ENCODE measurements at regions not wholly inside any gene's neighbourhood (a gene's known extent, or its start where the extent isn't known, plus 50 kb on each side); places are given as distances from the start of the nearest gene placed in this dataset.

- Mint-ChIP-seq H3K9me3 (peaks cover 0 to 16% (median 5%) of the 10 kb centered on the region in 5 donors), H3K4me3 (no peak overlapping the region), H3K27me3 (no peaks in the 10 kb centered on the region), H3K36me3 (no peaks in the 10 kb centered on the region), H3K27ac (no peak overlapping the region), H3K4me1 (no peaks in the 10 kb centered on the region)
- POLR2A ChIA-PET, result no interaction called here
- Histone ChIP-seq H3K36me3 (ENCODE audit: insufficient read depth, low read length) (no peaks in the 10 kb centered on the region), H3K27me3 (ENCODE audit: insufficient read depth, low read length, poor library complexity, severe bottlenecking) (no peaks in the 10 kb centered on the region), H3K4me1 (ENCODE audit: insufficient read depth, low read length) (no peaks in the 10 kb centered on the region), H3K4me3 (ENCODE audit: low read length) (no peak overlapping the region), H3K9me3 (ENCODE audit: low read length) (no peaks in the 10 kb centered on the region), H3K27ac (ENCODE audit: low read depth, low read length) (no peak overlapping the region)
- no peak for DNase-seq
- CTCF ChIA-PET, result no interaction called here
These were observed 106.9 kb upstream of the CBLN2 start for GRCh38 chr18:72651033-72651432.

GRCh38 chr18:72648481-72648960 lies 104.4 kb upstream of the CBLN2 start:
- no peak overlapping the region for H3K27ac Mint-ChIP-seq
- peaks cover 3 to 14% (median 8%) of the 10 kb centered on the region in 5 donors for H3K9me3 Mint-ChIP-seq

GRCh38 chr18:72648079-72648478 lies 103.9 kb upstream of the CBLN2 start:
- Mint-ChIP-seq H3K9me3 (peaks cover 3 to 14% (median 8%) of the 10 kb centered on the region in 5 donors), H3K27ac (no peak overlapping the region), H3K36me3 (no peaks in the 10 kb centered on the region), H3K27me3 (no peaks in the 10 kb centered on the region), H3K4me3 (no peak overlapping the region), H3K4me1 (no peaks in the 10 kb centered on the region)
- no peaks in the 10 kb centered on the region for H3K27me3 ChIP-seq (ENCODE audit: insufficient read depth, low read length, poor library complexity, severe bottlenecking)
- H3K36me3 ChIP-seq (ENCODE audit: insufficient read depth, low read length), result no peaks in the 10 kb centered on the region
- no peak for DNase-seq
- H3K27ac ChIP-seq (ENCODE audit: low read depth, low read length), result no peak overlapping the region
- H3K4me1 ChIP-seq (ENCODE audit: insufficient read depth, low read length), result no peaks in the 10 kb centered on the region
- H3K4me3 ChIP-seq (ENCODE audit: low read length), result no peak overlapping the region
- ChIA-PET POLR2A (no interaction called here), CTCF (no interaction called here)
- H3K9me3 ChIP-seq (ENCODE audit: low read length), result no peaks in the 10 kb centered on the region

More at GRCh38 chr18:72648481-72648960, 104.4 kb upstream of the CBLN2 start:
- DNase-seq, result no peak
- no peak overlapping the region for H3K4me3 Mint-ChIP-seq
- ChIA-PET CTCF (no interaction called here), POLR2A (no interaction called here)
- no peaks in the 10 kb centered on the region for H3K27me3 Mint-ChIP-seq
- Histone ChIP-seq H3K27me3 (ENCODE audit: insufficient read depth, low read length, poor library complexity, severe bottlenecking) (no peaks in the 10 kb centered on the region), H3K4me3 (ENCODE audit: low read length) (no peak overlapping the region), H3K4me1 (ENCODE audit: insufficient read depth, low read length) (no peaks in the 10 kb centered on the region), H3K36me3 (ENCODE audit: insufficient read depth, low read length) (no peaks in the 10 kb centered on the region), H3K9me3 (ENCODE audit: low read length) (no peaks in the 10 kb centered on the region), H3K27ac (ENCODE audit: low read depth, low read length) (no peak overlapping the region)
- no peaks in the 10 kb centered on the region for H3K36me3 Mint-ChIP-seq
- H3K4me1 Mint-ChIP-seq, result no peaks in the 10 kb centered on the region

- H3K9me3 ChIP-seq (ENCODE audit: low read length), result no peaks in the 10 kb centered on the region
- no peaks in the 10 kb centered on the region for H3K27me3 ChIP-seq (ENCODE audit: insufficient read depth, low read length, poor library complexity, severe bottlenecking)
- H3K4me1 ChIP-seq (ENCODE audit: insufficient read depth, low read length), result no peaks in the 10 kb centered on the region
- ChIA-PET CTCF (no interaction called here), POLR2A (no interaction called here)
- Mint-ChIP-seq H3K27ac (no peak overlapping the region), H3K9me3 (peaks cover 5 to 19% (median 18%) of the 10 kb centered on the region in 5 donors), H3K4me1 (no peaks in the 10 kb centered on the region), H3K4me3 (no peak overlapping the region), H3K36me3 (no peaks in the 10 kb centered on the region), H3K27me3 (peaks cover 0 to 4% of the 10 kb centered on the region in 2 donors)
- no peak overlapping the region for H3K4me3 ChIP-seq (ENCODE audit: low read length)
- DNase-seq, result no peak
- no peak overlapping the region for H3K27ac ChIP-seq (ENCODE audit: low read depth, low read length)
- no peaks in the 10 kb centered on the region for H3K36me3 ChIP-seq (ENCODE audit: insufficient read depth, low read length)
These were observed 96.4 kb upstream of the CBLN2 start for GRCh38 chr18:72640557-72640956.

- Mint-ChIP-seq H3K27ac (no peak overlapping the region), H3K9me3 (peaks cover 2 to 14% (median 10%) of the 10 kb centered on the region in 5 donors), H3K27me3 (peaks cover 0 to 4% of the 10 kb centered on the region in 2 donors), H3K36me3 (no peaks in the 10 kb centered on the region), H3K4me3 (no peak overlapping the region), H3K4me1 (no peaks in the 10 kb centered on the region)
- H3K9me3 ChIP-seq (ENCODE audit: low read length), result no peaks in the 10 kb centered on the region
- no peak overlapping the region for H3K27ac ChIP-seq (ENCODE audit: low read depth, low read length)
- POLR2A ChIA-PET, result no interaction called here
- DNase-seq, result no peak
- H3K27me3 ChIP-seq (ENCODE audit: insufficient read depth, low read length, poor library complexity, severe bottlenecking), result no peaks in the 10 kb centered on the region
- H3K4me1 ChIP-seq (ENCODE audit: insufficient read depth, low read length), result no peaks in the 10 kb centered on the region
- CTCF ChIA-PET, result no interaction called here
- no peaks in the 10 kb centered on the region for H3K36me3 ChIP-seq (ENCODE audit: insufficient read depth, low read length)
- no peak overlapping the region for H3K4me3 ChIP-seq (ENCODE audit: low read length)
These were observed 94.2 kb upstream of the CBLN2 start for GRCh38 chr18:72638376-72638775.

GRCh38 chr18:72637721-72638120 lies 93.6 kb upstream of the CBLN2 start:
- Histone ChIP-seq H3K4me1 (ENCODE audit: insufficient read depth, low read length) (no peaks in the 10 kb centered on the region), H3K4me3 (ENCODE audit: low read length) (no peak overlapping the region), H3K9me3 (ENCODE audit: low read length) (no peaks in the 10 kb centered on the region), H3K36me3 (ENCODE audit: insufficient read depth, low read length) (no peaks in the 10 kb centered on the region), H3K27ac (ENCODE audit: low read depth, low read length) (no peak overlapping the region), H3K27me3 (ENCODE audit: insufficient read depth, low read length, poor library complexity, severe bottlenecking) (no peaks in the 10 kb centered on the region)
- H3K27me3 Mint-ChIP-seq, result peaks cover 0 to 4% of the 10 kb centered on the region in 2 donors
- ChIA-PET POLR2A (no interaction called here), CTCF (no interaction called here)
- H3K4me1 Mint-ChIP-seq, result no peaks in the 10 kb centered on the region
- H3K4me3 Mint-ChIP-seq, result no peak overlapping the region
- no peaks in the 10 kb centered on the region for H3K36me3 Mint-ChIP-seq
- H3K9me3 Mint-ChIP-seq, result peaks cover 2 to 14% (median 10%) of the 10 kb centered on the region in 5 donors
- no peak for DNase-seq
- H3K27ac Mint-ChIP-seq, result no peak overlapping the region

- peaks cover 0 to 4% of the 10 kb centered on the region in 2 donors for H3K27me3 Mint-ChIP-seq
- Histone ChIP-seq H3K27ac (ENCODE audit: low read depth, low read length) (no peak overlapping the region), H3K4me3 (ENCODE audit: low read length) (no peak overlapping the region), H3K9me3 (ENCODE audit: low read length) (no peaks in the 10 kb centered on the region), H3K27me3 (ENCODE audit: insufficient read depth, low read length, poor library complexity, severe bottlenecking) (no peaks in the 10 kb centered on the region), H3K4me1 (ENCODE audit: insufficient read depth, low read length) (no peaks in the 10 kb centered on the region), H3K36me3 (ENCODE audit: insufficient read depth, low read length) (no peaks in the 10 kb centered on the region)
- peaks cover 2 to 15% (median 10%) of the 10 kb centered on the region in 5 donors for H3K9me3 Mint-ChIP-seq
- H3K36me3 Mint-ChIP-seq, result no peaks in the 10 kb centered on the region
- no peak overlapping the region for H3K4me3 Mint-ChIP-seq
- DNase-seq, result no peak
- POLR2A ChIA-PET, result no interaction called here
- no peaks in the 10 kb centered on the region for H3K4me1 Mint-ChIP-seq
- CTCF ChIA-PET, result no interaction called here
- no peak overlapping the region for H3K27ac Mint-ChIP-seq
These were observed 93.2 kb upstream of the CBLN2 start for GRCh38 chr18:72637299-72637698.

GRCh38 chr18:72636611-72637010 lies 92.5 kb upstream of the CBLN2 start:
- H3K4me3 ChIP-seq (ENCODE audit: low read length), result no peak overlapping the region
- Mint-ChIP-seq H3K9me3 (peaks cover 0 to 17% (median 10%) of the 10 kb centered on the region in 5 donors), H3K4me3 (no peak overlapping the region), H3K27ac (no peak overlapping the region), H3K27me3 (peaks cover 0 to 4% of the 10 kb centered on the region in 2 donors), H3K36me3 (no peaks in the 10 kb centered on the region), H3K4me1 (no peaks in the 10 kb centered on the region)
- no peak for DNase-seq
- H3K36me3 ChIP-seq (ENCODE audit: insufficient read depth, low read length), result no peaks in the 10 kb centered on the region
- no peaks in the 10 kb centered on the region for H3K9me3 ChIP-seq (ENCODE audit: low read length)
- H3K4me1 ChIP-seq (ENCODE audit: insufficient read depth, low read length), result no peaks in the 10 kb centered on the region
- H3K27me3 ChIP-seq (ENCODE audit: insufficient read depth, low read length, poor library complexity, severe bottlenecking), result no peaks in the 10 kb centered on the region
- ChIA-PET CTCF (no interaction called here), POLR2A (no interaction called here)
- no peak overlapping the region for H3K27ac ChIP-seq (ENCODE audit: low read depth, low read length)

- POLR2A ChIA-PET, result no interaction called here
- H3K36me3 ChIP-seq (ENCODE audit: insufficient read depth, low read length), result no peaks in the 10 kb centered on the region
- H3K27ac ChIP-seq (ENCODE audit: low read depth, low read length), result no peak overlapping the region
- no peaks in the 10 kb centered on the region for H3K27me3 ChIP-seq (ENCODE audit: insufficient read depth, low read length, poor library complexity, severe bottlenecking)
- no peaks in the 10 kb centered on the region for H3K4me1 Mint-ChIP-seq
- H3K9me3 ChIP-seq (ENCODE audit: low read length), result no peaks in the 10 kb centered on the region
- peaks cover 0 to 17% (median 8%) of the 10 kb centered on the region in 5 donors for H3K9me3 Mint-ChIP-seq
- H3K27ac Mint-ChIP-seq, result no peak overlapping the region
- CTCF ChIA-PET, result no interaction called here
- no peaks in the 10 kb centered on the region for H3K27me3 Mint-ChIP-seq
- no peak overlapping the region for H3K4me3 ChIP-seq (ENCODE audit: low read length)
- H3K36me3 Mint-ChIP-seq, result no peaks in the 10 kb centered on the region
- no peak for DNase-seq
- H3K4me1 ChIP-seq (ENCODE audit: insufficient read depth, low read length), result no peaks in the 10 kb centered on the region
- H3K4me3 Mint-ChIP-seq, result no peak overlapping the region
These were observed 90.4 kb upstream of the CBLN2 start for GRCh38 chr18:72634500-72634899.

Data from CD8-positive, alpha-beta memory T cell (primary cell).